22Rv1 (cell line): ENCODE measurements at regions not wholly inside any gene's neighbourhood (a gene's known extent, or its start where the extent isn't known, plus 50 kb on each side); places are given as distances from the start of the nearest gene placed in this dataset.
"Not testable (repeated sequence)": the region's sequence is repeated elsewhere in the genome, so short reads cannot be mapped to it uniquely, and the experiment has no call there.

Experiments
- H3K27ac ChIP-seq: fragments of 450-650 bp; 2 replicates; pipeline ENCODE4 v1.5.1; 2017
- ZFX ChIP-seq: fragments of 450-650 bp; IDR thresholded peaks from 2 replicates; pipeline ENCODE4 v1.6.1; 2017; ENCODE audit warnings: antibody characterized with exemption, borderline replicate concordance
- TF ChIP-seq, protein P1 (sequence below): fragments of 450-650 bp; IDR thresholded peaks from 2 replicates; pipeline ENCODE4 v1.5.1; 2017; ENCODE audit warnings: mild to moderate bottlenecking

DNA sequence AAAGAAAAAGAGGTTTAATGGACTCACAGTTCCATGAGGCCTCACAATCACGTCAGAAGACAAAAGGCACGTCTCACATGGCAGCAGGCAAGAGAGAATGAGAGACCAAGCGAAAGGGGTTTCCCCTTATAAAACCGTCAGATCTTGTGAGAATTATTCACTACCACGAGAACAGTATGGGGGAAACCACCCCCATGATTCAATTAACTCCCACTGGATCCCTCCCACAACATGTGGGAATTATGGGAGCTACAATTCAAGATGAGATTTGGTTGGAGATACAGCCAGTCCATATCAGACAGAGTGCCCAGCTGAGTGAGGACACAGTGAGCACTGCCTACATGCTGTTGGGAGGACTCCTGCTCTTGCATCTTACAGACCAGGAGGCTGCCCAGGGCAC lies 148.4 kb downstream of the TEX36 start:
- TF ChIP-seq, protein P1, sequence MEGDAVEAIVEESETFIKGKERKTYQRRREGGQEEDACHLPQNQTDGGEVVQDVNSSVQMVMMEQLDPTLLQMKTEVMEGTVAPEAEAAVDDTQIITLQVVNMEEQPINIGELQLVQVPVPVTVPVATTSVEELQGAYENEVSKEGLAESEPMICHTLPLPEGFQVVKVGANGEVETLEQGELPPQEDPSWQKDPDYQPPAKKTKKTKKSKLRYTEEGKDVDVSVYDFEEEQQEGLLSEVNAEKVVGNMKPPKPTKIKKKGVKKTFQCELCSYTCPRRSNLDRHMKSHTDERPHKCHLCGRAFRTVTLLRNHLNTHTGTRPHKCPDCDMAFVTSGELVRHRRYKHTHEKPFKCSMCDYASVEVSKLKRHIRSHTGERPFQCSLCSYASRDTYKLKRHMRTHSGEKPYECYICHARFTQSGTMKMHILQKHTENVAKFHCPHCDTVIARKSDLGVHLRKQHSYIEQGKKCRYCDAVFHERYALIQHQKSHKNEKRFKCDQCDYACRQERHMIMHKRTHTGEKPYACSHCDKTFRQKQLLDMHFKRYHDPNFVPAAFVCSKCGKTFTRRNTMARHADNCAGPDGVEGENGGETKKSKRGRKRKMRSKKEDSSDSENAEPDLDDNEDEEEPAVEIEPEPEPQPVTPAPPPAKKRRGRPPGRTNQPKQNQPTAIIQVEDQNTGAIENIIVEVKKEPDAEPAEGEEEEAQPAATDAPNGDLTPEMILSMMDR, result no peak
- no peak for TF ChIP-seq ZFX
- H3K27ac ChIP-seq, result no peak overlapping the region

DNA sequence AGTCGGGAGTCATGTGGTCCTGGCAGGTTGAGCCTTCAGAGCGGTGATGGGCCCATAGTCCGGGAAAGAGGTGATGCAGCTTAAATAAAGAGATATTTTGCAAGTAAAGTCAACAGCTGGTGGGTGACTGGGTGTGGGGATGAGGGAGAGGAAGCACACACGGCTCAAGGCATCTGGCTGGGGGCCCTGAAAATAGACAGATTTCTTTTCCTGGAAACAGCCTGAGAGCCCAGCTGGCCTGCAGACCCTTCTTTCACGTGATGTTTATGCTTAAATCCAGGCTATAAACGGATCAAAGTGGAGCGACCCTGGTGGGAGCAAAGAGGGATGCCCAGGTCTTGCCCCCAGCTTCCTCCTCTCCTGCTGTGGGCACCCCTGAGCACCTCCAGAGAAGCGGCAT lies 149.1 kb downstream of the TEX36 start:
- TF ChIP-seq, protein P1, result no peak
- no peak for TF ChIP-seq ZFX
- no peak overlapping the region for H3K27ac ChIP-seq

DNA sequence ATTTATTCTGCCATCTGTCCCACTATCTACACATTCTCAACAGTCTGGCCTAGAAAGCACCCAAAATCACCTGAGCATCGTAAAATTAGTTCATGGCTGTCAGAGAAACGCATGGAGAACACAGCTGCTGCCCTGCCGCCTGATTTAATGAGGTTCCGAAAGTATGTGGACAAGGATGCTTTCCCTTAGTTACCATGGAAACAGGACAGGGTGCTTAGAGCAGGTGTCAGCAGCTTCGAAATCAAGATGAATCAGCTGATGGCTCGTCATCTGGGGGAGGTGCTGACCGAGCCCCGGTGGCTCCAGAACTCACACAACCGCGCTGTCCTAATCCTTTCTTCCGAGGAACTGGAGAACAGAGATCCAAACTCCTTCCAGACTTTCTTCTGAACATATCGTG lies 151.5 kb downstream of the TEX36 start:
- H3K27ac ChIP-seq, result no peak overlapping the region
- TF ChIP-seq ZFX, result no peak
- TF ChIP-seq, protein P1, result no peak

DNA sequence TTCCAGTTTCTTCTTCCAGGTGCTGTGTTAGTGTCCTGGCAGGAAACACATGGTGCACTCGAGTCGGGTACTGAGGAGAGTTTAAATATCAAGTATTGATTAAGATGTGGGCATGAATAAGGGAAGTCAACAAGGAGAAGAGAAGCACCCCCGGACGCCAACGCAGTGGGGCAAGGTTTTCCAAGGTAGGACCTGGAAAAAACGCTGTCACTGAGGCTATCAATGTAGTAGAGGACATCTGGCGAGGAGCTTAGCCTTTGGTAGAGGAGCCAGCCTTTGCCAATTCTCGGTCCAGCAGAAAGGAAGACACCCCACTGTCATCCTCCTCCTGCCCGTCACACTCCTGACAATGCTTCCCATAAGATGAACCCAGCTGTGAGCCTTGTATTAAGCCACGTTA lies 159.6 kb downstream of the TEX36 start:
- TF ChIP-seq ZFX, result no peak
- TF ChIP-seq, protein P1, result no peak

DNA sequence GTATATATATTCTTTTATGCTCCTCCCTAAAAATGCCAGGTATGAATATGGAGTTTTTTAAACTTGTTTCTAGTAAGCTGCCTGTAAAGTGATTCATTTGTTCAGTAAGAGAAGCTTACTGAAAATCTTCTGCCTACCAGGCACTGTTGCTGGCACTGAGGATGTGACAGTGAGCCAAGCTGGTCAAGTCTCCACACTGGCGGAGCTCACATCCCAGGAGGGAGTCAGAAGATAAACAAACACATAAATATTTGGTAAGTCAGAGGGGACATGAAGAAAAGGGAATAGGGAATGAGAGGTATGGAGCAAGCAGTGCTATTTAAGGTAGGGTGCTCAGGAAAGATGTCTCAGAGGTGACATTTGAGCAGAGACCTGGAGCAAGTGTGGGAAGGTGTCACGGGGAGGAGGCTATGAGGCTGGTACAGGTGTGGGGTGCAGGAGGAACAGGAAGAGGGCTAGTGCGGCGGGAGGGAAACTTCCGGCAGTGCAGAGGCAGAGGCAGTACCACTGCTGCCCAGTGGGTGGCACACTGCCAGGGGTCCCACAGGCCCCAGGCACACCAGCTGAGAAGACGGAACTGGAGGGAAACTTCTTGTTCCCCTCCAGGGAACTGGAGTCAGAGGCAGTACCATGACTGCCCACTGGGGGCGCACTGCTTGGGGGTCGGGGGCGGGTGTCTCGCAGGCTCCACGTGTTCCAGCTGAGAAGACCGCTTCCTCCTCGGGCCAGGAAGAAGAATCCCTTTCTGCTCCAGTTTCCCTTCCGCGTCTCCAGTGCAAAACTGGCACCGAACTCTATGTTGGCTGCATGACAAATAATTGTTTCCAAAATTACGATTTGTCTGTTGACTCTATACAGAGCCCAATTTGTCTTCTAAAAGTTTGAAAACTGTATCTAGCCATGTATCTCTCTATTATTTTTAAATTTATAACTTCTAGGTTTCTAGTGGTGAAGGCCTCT lies 161.0 kb downstream of the TEX36 start:
- no peak overlapping the region for H3K27ac ChIP-seq
- TF ChIP-seq, protein P1, result peak; percentile 96
- no peak for TF ChIP-seq ZFX

More for the DNA sequence above, 159.6 kb downstream of the TEX36 start:
- no peak overlapping the region for H3K27ac ChIP-seq

DNA sequence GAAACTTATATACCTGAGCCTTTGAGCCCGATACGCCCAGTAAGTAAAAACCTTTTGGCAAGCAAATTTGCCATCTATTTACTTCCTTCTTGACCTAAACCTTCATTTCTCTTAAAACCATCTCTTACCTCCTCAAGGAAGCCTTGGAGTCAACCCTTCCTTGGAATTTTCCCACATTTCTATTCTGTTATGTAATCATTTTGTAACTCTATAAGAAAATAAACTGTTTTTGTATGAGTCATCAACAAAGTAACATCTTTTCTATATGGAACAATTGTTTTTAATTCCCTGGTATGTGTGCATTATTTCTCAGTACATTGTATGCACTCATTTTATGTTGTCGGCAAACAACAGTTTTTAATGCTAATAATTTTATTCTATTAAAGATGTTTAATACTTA lies 162.0 kb downstream of the TEX36 start:
- TF ChIP-seq, protein P1, result no peak
- no peak for TF ChIP-seq ZFX

DNA sequence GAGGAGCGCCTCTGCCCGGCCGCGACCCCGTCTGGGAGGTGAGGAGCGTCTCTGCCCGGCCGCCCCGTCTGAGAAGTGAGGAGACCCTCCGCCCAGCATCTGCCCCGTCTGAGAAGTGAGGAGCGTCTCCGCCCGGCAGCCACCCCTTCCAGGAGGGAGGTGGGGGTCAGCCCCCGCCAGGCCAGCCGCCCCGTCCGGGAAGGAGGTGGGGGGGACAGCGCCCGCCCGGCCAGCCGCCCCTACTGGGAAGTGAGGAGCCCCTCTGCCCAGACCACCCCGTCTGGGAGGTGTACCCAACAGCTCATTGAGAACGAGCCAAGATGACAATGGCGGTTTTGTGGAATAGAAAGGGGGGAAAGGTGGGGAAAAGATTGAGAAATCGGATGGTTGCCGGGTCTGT lies 164.6 kb downstream of the TEX36 start:
- not testable (repeated sequence) for H3K27ac ChIP-seq

More for the DNA sequence above, 162.0 kb downstream of the TEX36 start:
- no peak overlapping the region for H3K27ac ChIP-seq
